Pancreas (tissue), 10 donors: ENCODE measurements at regions not wholly inside any gene's neighbourhood (a gene's known extent, or its start where the extent isn't known, plus 50 kb on each side); places are given as distances from the start of the nearest gene placed in this dataset.

ENCODE experiments used
- ATAC-seq, 4 donors: fragments of 200-7000 bp; cut with Tn5 transposase; one replicate each; pipeline versions ENCODE4 v1.8.0 to v1.9.1; 2020; ENCODE audit warnings: mild to moderate bottlenecking in 4 of 4, moderate library complexity in 4 of 4
- DNase-seq, 6 donors: peaks; one replicate each; pipeline ENCODE4 v3.0.0-alpha.2; 2020
- FAIRE-seq: peaks from 2 replicates; lab custom pipeline; 2012; peaks lifted over from hg19 to GRCh38; lab: Jason Lieb, UNC
- H3K27ac ChIP-seq, 4 donors: fragments of 200-600 bp; sonication (generic); 1 replicate in 3 of 4; 2 replicates in 1 of 4; pipeline versions ENCODE4 v1.5.0 to v1.8.0; 2020
- H3K27me3 ChIP-seq, 4 donors: fragments of 200-600 bp; one replicate each; pipeline ENCODE4 v1.8.0; 2021
- H3K36me3 ChIP-seq, 3 donors: fragments of 200-600 bp; sonication (generic) in 1 of 3; one replicate each; pipeline versions ENCODE4 v1.5.0 to v1.8.0; 2020 to 2021
- H3K4me1 ChIP-seq, 3 donors: fragments of 200-600 bp; one replicate each; pipeline ENCODE4 v1.8.0; 2021
- H3K4me3 ChIP-seq, 4 donors: fragments of 200-600 bp; sonication (generic) in 2 of 4; one replicate each; pipeline versions ENCODE4 v1.5.0 to v1.8.0; 2020 to 2021
- H3K9me3 ChIP-seq, 4 donors: fragments of 200-600 bp; one replicate each; pipeline ENCODE4 v1.8.0; 2021
- WGBS, 2 donors: extraction: QIAGEN DNeasy Blood & Tissue Kit; methylation state at CpG; one replicate each; pipeline ENCODE4 v1.1.7; 2013; 5-methylcytosine and 5-hydroxymethylcytosine counted together
- intact Hi-C, 3 donors: fragments of 100-400 bp; cut with DNase I; formaldehyde crosslinking; loops; one replicate each; pipeline versions ENCODE4 v1.11.1 to v1.14.2; 2022
- TF ChIP-seq, protein P1 (sequence below), 4 donors: fragments of 200-600 bp; sonication (generic) in 3 of 4; IDR thresholded peaks; one replicate each; pipeline versions ENCODE4 v1.5.0 to v1.8.0; 2021; ENCODE audit warnings: antibody characterized with exemption in 4 of 4
- donor health status: healthy with polysubstance abuse.
- donor health status: DM: no; HTN: no; CAD: no; lungs with moderate emphysema.
- donor health status: DM: no; HTN: no; CAD: no.
- donor health status: control.
- donor health status: control.
- donor health status: Bipolar disorder and iron deficiency.
- donor health status: DM: yes; HTN: yes; CAD: no.
- donor health status: DM: no; HTN: no; CAD: no.
- donor health status: DM: no; HTN: no; CAD: no.
- donor health status: DM: yes; HTN: yes; CAD: no.

DNA sequence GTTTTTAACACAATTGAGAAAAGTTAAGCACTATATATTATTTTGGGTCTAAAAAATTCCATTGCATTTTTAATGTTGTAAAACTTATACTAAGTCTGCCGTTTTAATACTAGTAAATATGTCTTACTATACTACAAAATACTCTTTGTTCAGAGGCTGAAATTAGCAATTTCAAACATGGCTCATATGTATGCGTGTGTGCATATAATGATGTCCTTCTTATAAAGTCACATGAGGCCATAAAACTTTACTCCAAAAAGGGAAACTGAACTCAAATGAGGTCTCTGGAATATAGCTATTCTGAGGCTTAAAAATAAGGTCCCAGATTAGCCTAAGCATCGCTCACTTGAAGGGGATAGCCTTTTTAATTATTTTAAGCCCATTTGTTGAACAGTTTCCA lies 224.0 kb downstream of the MYLK4 start:
- TF ChIP-seq, protein P1, sequence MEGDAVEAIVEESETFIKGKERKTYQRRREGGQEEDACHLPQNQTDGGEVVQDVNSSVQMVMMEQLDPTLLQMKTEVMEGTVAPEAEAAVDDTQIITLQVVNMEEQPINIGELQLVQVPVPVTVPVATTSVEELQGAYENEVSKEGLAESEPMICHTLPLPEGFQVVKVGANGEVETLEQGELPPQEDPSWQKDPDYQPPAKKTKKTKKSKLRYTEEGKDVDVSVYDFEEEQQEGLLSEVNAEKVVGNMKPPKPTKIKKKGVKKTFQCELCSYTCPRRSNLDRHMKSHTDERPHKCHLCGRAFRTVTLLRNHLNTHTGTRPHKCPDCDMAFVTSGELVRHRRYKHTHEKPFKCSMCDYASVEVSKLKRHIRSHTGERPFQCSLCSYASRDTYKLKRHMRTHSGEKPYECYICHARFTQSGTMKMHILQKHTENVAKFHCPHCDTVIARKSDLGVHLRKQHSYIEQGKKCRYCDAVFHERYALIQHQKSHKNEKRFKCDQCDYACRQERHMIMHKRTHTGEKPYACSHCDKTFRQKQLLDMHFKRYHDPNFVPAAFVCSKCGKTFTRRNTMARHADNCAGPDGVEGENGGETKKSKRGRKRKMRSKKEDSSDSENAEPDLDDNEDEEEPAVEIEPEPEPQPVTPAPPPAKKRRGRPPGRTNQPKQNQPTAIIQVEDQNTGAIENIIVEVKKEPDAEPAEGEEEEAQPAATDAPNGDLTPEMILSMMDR (IDR thresholded peaks at IDR 0.05) = no peak
- Histone ChIP-seq H3K27ac (no peak overlapping the region), H3K9me3 (no peaks in the 10 kb centered on the region), H3K27me3 (no peaks in the 10 kb centered on the region), H3K4me3 (no peak overlapping the region), H3K36me3 (no peaks in the 10 kb centered on the region), H3K4me1 (no peaks in the 10 kb centered on the region)
- ATAC-seq (no peak), FAIRE-seq (no peak), DNase-seq (no peak)
- WGBS, 2 donors = 69 to 81% methylated on average over 3 of the region's 3 CpGs
- intact Hi-C loops = no loop called here

DNA sequence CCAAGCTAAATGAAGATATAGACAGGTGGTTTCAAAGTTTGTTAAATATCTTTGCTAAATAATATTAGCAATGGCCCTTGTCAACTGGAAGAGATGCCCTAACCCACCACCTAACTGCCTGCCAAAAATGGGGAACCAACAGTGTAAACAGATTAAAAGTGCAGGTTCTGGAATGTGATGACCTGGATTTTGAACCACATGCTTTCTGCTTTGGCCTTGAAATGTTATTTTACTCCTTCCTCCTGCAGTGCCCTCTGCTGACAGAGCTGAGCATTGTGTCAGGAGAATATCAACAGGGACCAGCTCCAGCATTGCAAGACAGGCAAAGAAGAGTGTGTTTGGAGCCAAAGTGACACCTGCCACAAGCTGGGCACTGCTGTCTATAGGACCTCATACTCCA lies 226.6 kb downstream of the MYLK4 start:
- DNase-seq (no peak), FAIRE-seq (no peak), ATAC-seq (no peak)
- H3K36me3 ChIP-seq = no peaks in the 10 kb centered on the region
- H3K27ac ChIP-seq = no peak overlapping the region
- TF ChIP-seq, protein P1 (IDR thresholded peaks at IDR 0.05) = no peak
- no peaks in the 10 kb centered on the region for H3K9me3 ChIP-seq
- no peaks in the 10 kb centered on the region for H3K4me1 ChIP-seq
- intact Hi-C loops = no loop called here
- no peaks in the 10 kb centered on the region for H3K27me3 ChIP-seq
- no peak overlapping the region for H3K4me3 ChIP-seq

DNA sequence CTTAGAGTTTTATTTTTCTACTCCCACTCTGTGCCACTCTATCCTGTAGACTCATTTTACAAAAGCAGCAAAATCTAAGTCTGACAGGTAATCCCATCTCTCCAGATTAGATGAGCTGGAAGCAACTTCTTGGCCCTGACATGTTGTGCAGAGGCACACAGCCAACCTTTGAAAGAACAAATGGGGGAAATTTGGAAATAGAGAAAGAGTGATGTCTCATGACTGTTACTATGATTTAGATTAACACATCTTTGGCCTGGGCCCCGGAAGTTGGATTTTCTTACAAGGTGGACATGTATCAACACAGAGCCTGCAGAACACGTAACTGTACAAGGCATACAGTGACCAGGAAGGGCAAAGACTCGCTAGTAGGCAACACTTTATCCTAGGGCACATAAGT lies 227.7 kb downstream of the MYLK4 start:
- no peak for ATAC-seq
- intact Hi-C loops = no loop called here
- Histone ChIP-seq H3K9me3 (no peaks in the 10 kb centered on the region), H3K4me1 (no peaks in the 10 kb centered on the region), H3K27me3 (no peaks in the 10 kb centered on the region), H3K36me3 (no peaks in the 10 kb centered on the region), H3K27ac (no peak overlapping the region), H3K4me3 (no peak overlapping the region)
- no peak for FAIRE-seq
- no peak for DNase-seq
- 70 to 80% methylated on average over 3 of the region's 3 CpGs for WGBS, 2 donors
- TF ChIP-seq, protein P1 (IDR thresholded peaks at IDR 0.05) = no peak

DNA sequence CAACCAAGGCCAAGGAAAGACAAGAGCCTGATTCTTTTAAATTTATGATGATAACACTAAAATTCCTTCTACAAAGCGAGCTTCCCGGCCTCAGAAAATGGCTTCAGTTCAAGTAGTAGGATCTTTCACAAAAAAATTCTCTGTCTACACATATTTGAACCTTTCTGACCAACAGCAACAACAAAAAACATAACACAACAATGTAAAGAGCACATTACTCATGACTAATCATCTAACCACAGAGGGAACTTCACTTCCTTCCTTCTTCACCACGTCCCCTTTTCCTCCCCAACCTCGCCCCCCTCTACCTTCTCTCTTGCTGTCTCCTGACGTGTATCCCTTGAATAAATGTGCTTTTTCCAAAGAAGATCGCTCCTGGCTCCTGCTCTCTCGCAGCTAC lies 228.2 kb downstream of the MYLK4 start:
- no peak for FAIRE-seq
- TF ChIP-seq, protein P1 (IDR thresholded peaks at IDR 0.05) = no peak
- Histone ChIP-seq H3K36me3 (no peaks in the 10 kb centered on the region), H3K27me3 (no peaks in the 10 kb centered on the region), H3K4me1 (no peaks in the 10 kb centered on the region), H3K27ac (no peak overlapping the region), H3K4me3 (no peak overlapping the region), H3K9me3 (no peaks in the 10 kb centered on the region)
- no peak for ATAC-seq
- no peak for DNase-seq
- 54 to 73% methylated on average over 7 of the region's 7 CpGs for WGBS, 2 donors
- intact Hi-C loops = no loop called here

DNA sequence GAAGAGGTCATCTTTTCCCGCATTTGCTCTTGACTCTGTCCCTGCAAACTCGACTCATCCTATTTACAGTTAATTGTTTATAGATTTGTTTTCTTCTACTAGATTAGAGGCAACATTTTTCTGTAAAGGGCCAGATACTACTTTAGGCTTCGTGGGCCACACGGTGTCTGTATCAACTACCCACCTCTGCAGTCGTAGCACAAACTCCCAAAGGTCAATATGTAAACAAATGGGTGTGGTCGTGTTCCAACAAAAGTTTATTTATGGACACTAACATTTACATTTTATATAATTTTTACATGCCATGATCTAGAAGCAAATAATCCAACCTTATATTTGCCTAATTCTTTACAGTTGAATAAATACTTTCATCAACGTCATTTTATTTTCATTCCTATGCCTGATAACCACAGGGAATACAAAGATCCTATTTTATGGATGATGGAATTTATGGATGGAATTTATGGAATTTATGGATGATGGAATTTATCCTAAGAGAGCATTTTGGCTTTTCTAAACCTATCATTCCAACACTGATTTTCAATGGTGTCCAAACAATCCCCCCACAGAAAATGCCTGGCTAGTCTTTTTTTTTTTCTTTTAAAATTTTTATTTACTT lies 232.8 kb downstream of the MYLK4 start:
- no peaks in the 10 kb centered on the region for H3K36me3 ChIP-seq
- H3K4me1 ChIP-seq = no peaks in the 10 kb centered on the region
- no peak overlapping the region for H3K4me3 ChIP-seq
- no peaks in the 10 kb centered on the region for H3K27me3 ChIP-seq
- DNase-seq (no peak), FAIRE-seq (no peak), ATAC-seq (no peak)
- 63 to 73% methylated on average over 7 of the region's 7 CpGs for WGBS, 2 donors
- H3K27ac ChIP-seq = no peak overlapping the region
- TF ChIP-seq, protein P1 (IDR thresholded peaks at IDR 0.05) = no peak
- H3K9me3 ChIP-seq = no peaks in the 10 kb centered on the region
- intact Hi-C loops = no loop called here
